Posterior cingulate gyrus (tissue), 11 donors: ENCODE measurements at regions not wholly inside any gene's neighbourhood (a gene's known extent, or its start where the extent isn't known, plus 50 kb on each side); places are given as distances from the start of the nearest gene placed in this dataset.

Experiments used
- DNase-seq, 10 donors: peaks; one replicate each; pipeline versions ENCODE4 v3.0.0 to v3.0.0-alpha.2; 2020 to 2021; ENCODE audit warnings: mixed read lengths in 3 of 10
- intact Hi-C: fragments of 100-400 bp; cut with DNase I; formaldehyde crosslinking; loops from one replicate; pipeline ENCODE4 v1.15.1; 2023

DNA sequence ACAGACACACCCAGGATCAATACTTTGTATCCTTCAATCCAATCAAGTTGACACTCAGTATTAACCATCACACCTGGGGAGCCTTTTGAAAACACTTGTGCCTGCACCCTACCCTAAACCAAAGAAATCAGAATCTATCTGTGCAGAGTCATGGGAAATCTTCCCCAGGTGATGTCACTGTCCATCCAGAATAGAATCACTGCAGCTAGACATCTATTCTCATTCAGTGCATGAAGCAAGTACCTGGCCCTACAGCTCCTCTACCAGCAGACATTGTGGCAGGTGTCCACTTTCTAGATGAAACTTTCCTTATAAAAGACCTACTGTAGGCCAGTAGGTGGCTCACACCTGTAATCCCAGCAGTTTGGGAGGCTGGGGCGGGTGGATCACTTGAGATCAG lies 262.4 kb upstream of the MARCKS start:
- peak in 1 of 10 donors; percentile 47 for DNase-seq
- intact Hi-C loops, result no loop called here

GRCh38 chr6:113595911-113596376 lies 261.2 kb upstream of the MARCKS start:
- intact Hi-C loops, result no loop called here
- DNase-seq, result no peak

GRCh38 chr6:113596387-113597230 lies 260.5 kb upstream of the MARCKS start:
- intact Hi-C loops, result no loop called here
- no peak for DNase-seq

GRCh38 chr6:113597231-113597583 lies 259.9 kb upstream of the MARCKS start:
- intact Hi-C loops, result no loop called here
- peak in 1 of 10 donors; percentile 45 for DNase-seq

GRCh38 chr6:113598786-113599185 lies 258.4 kb upstream of the MARCKS start:
- no peak for DNase-seq
- intact Hi-C loops, result no loop called here

GRCh38 chr6:113599444-113599843 lies 257.7 kb upstream of the MARCKS start:
- intact Hi-C loops, result no loop called here
- DNase-seq, result no peak

DNA sequence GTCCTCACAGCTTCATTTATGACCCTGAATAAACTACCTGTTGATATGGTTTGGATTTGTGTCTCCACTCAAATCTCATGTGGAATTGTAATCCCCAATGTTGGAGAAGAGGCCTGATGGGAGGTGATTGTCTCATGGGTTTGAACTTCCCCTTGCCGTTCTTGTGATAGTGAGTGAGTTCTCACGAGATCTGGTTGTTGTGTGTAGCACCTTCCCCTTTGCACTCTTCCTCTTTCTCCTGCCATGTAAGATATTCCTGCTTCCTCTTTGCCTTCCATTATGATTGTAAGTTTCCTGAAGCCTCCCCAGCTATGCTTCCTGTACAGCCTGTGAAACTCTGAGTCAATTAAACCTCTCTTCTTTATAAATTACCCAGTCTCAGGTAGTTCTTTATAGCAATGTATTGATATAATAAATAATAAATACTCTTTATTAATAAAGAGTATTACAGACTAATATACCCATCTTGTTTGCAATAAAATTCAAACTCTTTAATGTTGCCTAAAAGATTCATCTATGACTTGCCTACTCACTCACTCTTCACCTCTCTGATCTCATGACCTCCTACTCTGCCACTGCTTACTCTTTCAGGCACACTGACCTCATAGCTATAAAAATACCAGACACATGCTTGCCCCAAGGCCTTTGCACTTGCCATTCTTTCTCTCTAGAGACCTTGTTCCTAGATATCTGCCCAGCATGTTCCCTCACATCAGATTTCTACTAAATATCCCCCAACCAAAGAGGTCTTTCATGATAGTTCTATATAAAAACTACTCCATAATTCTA lies 256.4 kb upstream of the MARCKS start:
- intact Hi-C loops, result no loop called here
- DNase-seq, result no peak

- intact Hi-C loops, result no loop called here
- no peak for DNase-seq
Measured at GRCh38 chr6:113607821-113608545, 249.2 kb upstream of the MARCKS start.

DNA sequence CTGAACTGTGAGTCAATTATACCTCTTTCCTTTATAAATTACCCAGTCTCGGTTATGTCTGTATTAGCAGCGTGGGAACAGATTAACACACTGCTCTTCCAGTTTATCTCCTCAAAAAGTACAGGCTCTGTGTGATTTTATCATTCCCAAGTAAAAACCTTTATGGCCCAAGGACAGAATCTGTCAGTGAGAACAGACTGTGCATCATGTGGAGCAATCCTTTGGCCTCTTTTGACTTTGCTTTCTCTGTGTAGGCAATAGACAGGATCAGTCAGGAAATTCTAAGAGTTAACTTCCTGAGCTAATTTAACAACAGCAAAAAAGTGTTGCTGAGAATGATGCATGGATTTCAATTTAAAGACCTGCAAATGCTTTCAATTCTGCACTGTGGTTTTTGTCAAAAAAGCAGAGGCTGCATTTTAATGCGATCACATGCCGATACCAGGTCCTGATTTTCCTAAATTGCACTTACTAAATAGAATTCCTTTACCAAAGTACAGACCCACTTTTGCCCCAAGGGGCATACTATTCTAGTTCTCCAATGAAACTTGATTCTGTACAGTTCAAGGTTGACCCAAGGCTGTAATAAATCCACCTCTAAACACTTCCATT lies 246.7 kb upstream of the MARCKS start:
- intact Hi-C loops, result no loop called here
- no peak for DNase-seq

DNA sequence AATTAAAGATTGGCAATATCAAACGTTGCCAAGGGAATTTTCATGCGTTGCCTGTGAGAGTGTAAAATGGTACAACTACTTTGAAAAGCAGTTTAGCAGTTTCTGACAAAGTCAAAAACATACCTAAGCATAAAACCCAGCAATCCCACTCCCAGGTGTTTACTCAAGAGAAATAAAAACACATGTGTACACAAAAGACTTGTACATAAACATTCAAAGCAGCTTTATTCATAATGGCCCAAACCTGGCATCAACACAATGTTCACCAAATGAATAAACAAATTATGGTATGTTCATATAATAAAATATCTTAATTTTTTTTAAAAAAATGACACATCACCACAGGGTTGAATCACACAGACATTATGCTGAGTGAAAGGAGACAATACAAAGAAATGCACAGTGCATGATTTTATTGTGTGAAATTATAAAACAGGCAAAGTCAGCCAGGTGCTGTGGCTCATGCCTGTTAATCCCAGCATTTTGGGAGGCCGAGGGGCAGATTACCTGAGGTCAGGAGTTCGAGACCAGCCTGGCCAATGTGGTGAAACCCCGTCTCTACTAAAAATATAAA lies 240.4 kb upstream of the MARCKS start:
- intact Hi-C loops, result no loop called here
- no peak for DNase-seq

DNA sequence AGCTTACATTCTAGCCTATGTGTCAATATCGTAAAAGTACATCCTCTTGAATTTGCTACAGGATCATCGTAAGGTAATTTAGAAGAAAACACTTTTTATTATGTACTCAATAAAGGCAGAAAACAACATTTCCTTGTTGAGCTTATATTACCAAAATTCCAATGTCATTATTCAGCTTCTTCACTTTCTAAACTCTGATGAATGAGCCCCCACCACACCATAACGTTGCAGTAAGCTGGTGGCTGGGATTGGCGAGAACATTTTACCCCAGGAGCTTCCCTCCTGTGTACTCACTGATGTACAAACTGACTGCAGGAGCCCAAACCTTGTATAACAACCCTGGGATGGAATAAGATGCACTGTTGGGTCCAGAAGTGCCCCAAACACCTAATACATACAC lies 238.1 kb upstream of the MARCKS start:
- no peak for DNase-seq
- intact Hi-C loops, result no loop called here

- intact Hi-C loops, result no loop called here
- DNase-seq, result no peak
Measured at GRCh38 chr6:113620386-113620785, 236.8 kb upstream of the MARCKS start.

DNA sequence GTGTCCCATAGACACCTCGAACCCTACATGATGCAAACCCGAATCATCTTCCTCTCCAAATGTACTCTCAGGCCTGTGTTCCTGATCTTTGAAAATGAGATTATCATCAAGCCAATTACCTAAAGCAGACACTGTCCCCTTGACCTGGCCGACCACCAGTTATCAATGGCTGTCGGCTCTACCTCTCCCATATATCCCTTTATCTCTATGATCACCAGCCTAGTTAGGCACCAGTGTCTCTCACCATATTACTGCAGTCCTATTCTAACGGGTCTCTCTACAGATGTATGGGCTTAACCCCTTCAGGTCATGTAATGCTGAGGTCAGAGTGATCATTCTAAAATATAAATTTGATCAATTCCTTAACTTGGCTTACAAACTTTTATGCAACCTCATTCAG lies 234.9 kb upstream of the MARCKS start:
- intact Hi-C loops, result no loop called here
- DNase-seq, result no peak

DNA sequence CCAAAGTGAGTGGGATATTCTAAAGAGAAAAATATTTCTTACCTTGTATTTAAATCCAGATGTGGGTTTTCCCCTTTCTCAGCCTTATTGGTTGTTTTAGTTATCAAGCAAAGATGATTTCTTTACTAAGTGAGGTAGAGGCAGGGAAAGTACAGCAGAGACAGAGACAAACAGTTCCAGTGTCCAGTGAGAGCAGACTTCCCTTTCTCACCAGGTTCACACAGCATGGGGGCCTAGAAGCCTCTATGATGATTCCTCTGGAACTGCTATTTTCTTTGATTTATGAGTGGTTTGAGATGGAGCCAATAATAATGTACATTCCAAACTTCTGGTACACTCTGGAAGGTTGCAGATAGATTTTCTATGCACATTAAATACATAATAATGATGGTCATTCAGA lies 234.0 kb upstream of the MARCKS start:
- intact Hi-C loops, result no loop called here
- DNase-seq, result no peak

DNA sequence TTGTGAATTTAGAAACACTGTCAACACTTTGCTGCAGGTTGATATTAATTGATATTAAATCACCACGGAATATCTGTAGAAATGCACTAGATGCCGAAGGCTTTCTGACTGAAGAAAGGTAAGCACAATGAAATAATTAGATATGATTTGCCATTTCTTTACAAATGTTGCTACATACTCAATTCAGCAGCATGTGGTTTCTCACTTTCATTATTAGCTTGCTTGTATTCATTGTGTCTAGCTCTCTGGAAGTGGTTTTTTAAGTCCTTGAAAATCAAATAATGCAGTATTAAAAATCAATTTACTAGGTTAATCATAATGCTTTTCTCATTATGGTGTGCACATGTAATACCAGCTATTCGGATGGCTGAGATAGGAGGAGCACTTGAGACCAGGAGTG lies 231.3 kb upstream of the MARCKS start:
- intact Hi-C loops, result no loop called here
- DNase-seq, result no peak

- DNase-seq, result no peak
- intact Hi-C loops, result no loop called here
Measured at GRCh38 chr6:113626475-113626874, 230.7 kb upstream of the MARCKS start.

GRCh38 chr6:113627480-113627879 lies 229.7 kb upstream of the MARCKS start:
- intact Hi-C loops, result no loop called here
- DNase-seq, result no peak

GRCh38 chr6:113629256-113629655 lies 227.9 kb upstream of the MARCKS start:
- intact Hi-C loops, result no loop called here
- DNase-seq, result no peak

- intact Hi-C loops, result no loop called here
- DNase-seq, result no peak
Measured at GRCh38 chr6:113629975-113630737, 227.0 kb upstream of the MARCKS start.
